ENCODE measurements at regions not wholly inside any gene's neighbourhood (a gene's known extent, or its start where the extent isn't known, plus 50 kb on each side); places are given as distances from the start of the nearest gene placed in this dataset.

DNA sequence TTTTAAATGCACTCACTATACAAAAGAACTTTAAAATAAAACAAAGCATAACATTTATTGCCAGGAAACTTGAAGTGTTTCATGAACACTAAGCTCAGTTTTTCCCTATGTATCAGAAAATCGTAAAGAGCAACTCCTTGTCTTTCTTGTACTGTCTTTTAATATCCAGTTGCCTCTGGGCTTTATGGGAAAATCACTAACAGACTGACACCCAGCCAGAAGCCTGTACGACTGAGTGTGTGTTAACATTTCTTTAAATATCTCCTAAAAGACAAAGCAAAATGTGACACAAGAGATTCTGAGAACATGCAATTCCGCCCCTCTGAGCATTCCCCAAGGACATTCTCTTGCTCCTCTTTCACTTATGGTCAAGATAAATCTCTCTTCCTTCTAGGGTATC lies 347.5 kb upstream of the DPYD start:
- in situ Hi-C loops (cut with HindIII; ENCODE audit: low sequenced_read_pairs) = no loop called here

GRCh38 chr1:98267423-98267822 lies 346.6 kb upstream of the DPYD start:
- in situ Hi-C loops (cut with HindIII; ENCODE audit: low sequenced_read_pairs) = no loop called here
- no peak for DNase-seq (ENCODE audit: low read depth)
- no peak overlapping the region for H3K4me3 ChIP-seq (ENCODE audit: low read depth, low read length)
- TF ChIP-seq CTCF (IDR thresholded peaks at IDR 0.05; ENCODE audit: low read depth, low read length, missing control alignments) = no peak

More for the DNA sequence above, 347.5 kb upstream of the DPYD start:
- DNase-seq (ENCODE audit: low read depth) = no peak
- no peak overlapping the region for H3K4me3 ChIP-seq (ENCODE audit: low read depth, low read length)
- no peak for TF ChIP-seq CTCF (IDR thresholded peaks at IDR 0.05; ENCODE audit: low read depth, low read length, missing control alignments)

DNA sequence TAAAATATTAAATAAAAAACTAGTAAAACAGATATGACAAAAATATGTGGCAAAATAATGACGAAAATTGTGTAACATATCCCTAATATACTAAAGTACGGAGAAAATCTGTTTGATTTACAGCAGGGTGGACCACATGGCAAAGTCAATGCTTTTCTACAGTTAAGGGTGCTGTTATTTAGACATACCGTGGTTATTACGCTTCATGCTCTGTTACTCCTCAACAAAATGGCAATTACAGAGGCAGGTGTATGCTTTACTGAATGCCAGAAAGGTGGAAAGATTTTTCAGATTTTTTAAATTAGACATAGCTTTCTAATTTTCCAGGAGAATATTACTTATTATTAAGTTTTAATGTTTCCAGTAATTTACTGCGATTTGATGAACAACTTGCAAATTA lies 343.9 kb upstream of the DPYD start:
- no peak for DNase-seq (ENCODE audit: low read depth)
- in situ Hi-C loops (cut with HindIII; ENCODE audit: low sequenced_read_pairs) = no loop called here
- TF ChIP-seq CTCF (IDR thresholded peaks at IDR 0.05; ENCODE audit: low read depth, low read length, missing control alignments) = no peak
- H3K4me3 ChIP-seq (ENCODE audit: low read depth, low read length) = no peak overlapping the region

- no peak for TF ChIP-seq CTCF (IDR thresholded peaks at IDR 0.05; ENCODE audit: low read depth, low read length, missing control alignments)
- no peak overlapping the region for H3K4me3 ChIP-seq (ENCODE audit: low read depth, low read length)
- in situ Hi-C loops (cut with HindIII; ENCODE audit: low sequenced_read_pairs) = no loop called here
- no peak for DNase-seq (ENCODE audit: low read depth)
Observed at GRCh38 chr1:98260839-98261238, 340.0 kb upstream of the DPYD start.

GRCh38 chr1:98260412-98260811 lies 339.6 kb upstream of the DPYD start:
- in situ Hi-C loops (cut with HindIII; ENCODE audit: low sequenced_read_pairs) = no loop called here
- no peak for DNase-seq (ENCODE audit: low read depth)
- H3K4me3 ChIP-seq (ENCODE audit: low read depth, low read length) = no peak overlapping the region
- no peak for TF ChIP-seq CTCF (IDR thresholded peaks at IDR 0.05; ENCODE audit: low read depth, low read length, missing control alignments)

- TF ChIP-seq CTCF (IDR thresholded peaks at IDR 0.05; ENCODE audit: low read depth, low read length, missing control alignments) = no peak
- no peak overlapping the region for H3K4me3 ChIP-seq (ENCODE audit: low read depth, low read length)
- in situ Hi-C loops (cut with HindIII; ENCODE audit: low sequenced_read_pairs) = no loop called here
- no peak for DNase-seq (ENCODE audit: low read depth)
Observed at GRCh38 chr1:98256700-98257099, 335.9 kb upstream of the DPYD start.

GRCh38 chr1:98253145-98253544 lies 332.3 kb upstream of the DPYD start:
- no peak for DNase-seq (ENCODE audit: low read depth)
- in situ Hi-C loops (cut with HindIII; ENCODE audit: low sequenced_read_pairs) = no loop called here
- no peak overlapping the region for H3K4me3 ChIP-seq (ENCODE audit: low read depth, low read length)
- no peak for TF ChIP-seq CTCF (IDR thresholded peaks at IDR 0.05; ENCODE audit: low read depth, low read length, missing control alignments)
